HEK293 (cell line): ENCODE measurements at regions not wholly inside any gene's neighbourhood (a gene's known extent, or its start where the extent isn't known, plus 50 kb on each side); places are given as distances from the start of the nearest gene placed in this dataset.

ENCODE experiments used
- REST ChIP-seq: fragments of 450-650 bp; formaldehyde crosslinking; IDR thresholded peaks from 2 replicates; pipeline ENCODE4 v1.5.1; 2016; ENCODE audit warnings: missing biosample characterization, missing genetic modification characterization
- ZBTB7A ChIP-seq: fragments of 450-650 bp; formaldehyde crosslinking; IDR thresholded peaks from 2 replicates; pipeline ENCODE4 v1.5.1; 2016; ENCODE audit warnings: low read depth, missing biosample characterization, missing genetic modification characterization
- ZNF112 ChIP-seq: fragments of 450-650 bp; formaldehyde crosslinking; IDR thresholded peaks from 2 replicates; pipeline ENCODE4 v1.5.0; 2017; ENCODE audit warnings: missing biosample characterization, missing genetic modification characterization
- ZNF239 ChIP-seq: fragments of 450-650 bp; formaldehyde crosslinking; IDR thresholded peaks from 2 replicates; pipeline ENCODE4 v1.5.1; 2016; ENCODE audit warnings: missing biosample characterization, missing genetic modification characterization

GRCh38 chr9:111231801-111232580 lies 98.0 kb downstream of the OR2K2 start:
- TF ChIP-seq ZNF239 (tag by site-specific recombination) (no peak), ZNF112 (tag by site-specific recombination) (no peak), ZBTB7A (tag by site-specific recombination) (no peak), REST (tag by site-specific recombination) (no peak)
